NCI-H146 treated with DMSO at 0.1 percent for 48 hours (cell line): ENCODE measurements at regions not wholly inside any gene's neighbourhood (a gene's known extent, or its start where the extent isn't known, plus 50 kb on each side); places are given as distances from the start of the nearest gene placed in this dataset.

Experiments used
- DNase-seq: peaks from one replicate; lab custom pipeline; 2025; ENCODE audit not compliant: unreplicated experiment; lab: John Stamatoyannopoulos, UW

DNA sequence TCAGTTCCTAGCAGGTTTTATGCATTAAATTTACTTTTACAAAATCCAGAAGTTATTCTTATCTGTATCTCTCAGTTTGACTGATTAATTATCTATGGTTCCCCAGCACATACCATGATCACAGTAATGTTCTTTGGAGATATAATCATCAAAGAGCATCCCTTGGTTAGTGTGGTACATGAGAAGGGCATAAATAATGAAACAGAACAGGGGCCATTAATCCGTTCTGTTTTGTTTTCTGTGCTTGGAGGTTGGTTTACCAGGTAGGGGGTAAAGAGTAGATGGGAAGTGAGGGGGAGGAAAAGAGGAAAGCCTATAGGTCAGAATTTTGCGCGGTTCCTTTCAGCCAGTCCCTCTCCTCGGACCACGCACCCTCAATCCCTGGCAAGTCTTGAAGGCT, 718.7 kb upstream of the TENM3 start:
- DNase-seq, result peak; percentile 97

DNA sequence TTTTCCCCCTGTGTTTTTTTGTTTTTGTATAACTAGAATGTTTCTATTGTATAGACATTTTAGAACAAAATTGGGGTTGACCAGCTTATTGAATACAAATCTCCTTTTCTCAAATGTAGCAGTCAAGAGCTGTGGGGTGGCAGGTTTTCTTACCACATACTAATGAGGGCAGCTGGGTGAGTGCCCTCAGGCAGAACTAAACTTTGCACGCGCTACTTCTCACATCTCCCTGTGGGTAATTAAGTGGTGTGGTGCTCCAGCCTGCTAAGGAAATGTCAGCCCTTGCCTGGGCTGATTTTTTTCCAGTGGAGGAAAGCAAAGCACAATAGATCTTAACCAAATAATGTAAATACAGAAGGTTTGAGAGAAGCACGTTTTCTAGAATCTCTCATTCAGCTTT, 717.6 kb upstream of the TENM3 start:
- peak; percentile 100 for DNase-seq

DNA sequence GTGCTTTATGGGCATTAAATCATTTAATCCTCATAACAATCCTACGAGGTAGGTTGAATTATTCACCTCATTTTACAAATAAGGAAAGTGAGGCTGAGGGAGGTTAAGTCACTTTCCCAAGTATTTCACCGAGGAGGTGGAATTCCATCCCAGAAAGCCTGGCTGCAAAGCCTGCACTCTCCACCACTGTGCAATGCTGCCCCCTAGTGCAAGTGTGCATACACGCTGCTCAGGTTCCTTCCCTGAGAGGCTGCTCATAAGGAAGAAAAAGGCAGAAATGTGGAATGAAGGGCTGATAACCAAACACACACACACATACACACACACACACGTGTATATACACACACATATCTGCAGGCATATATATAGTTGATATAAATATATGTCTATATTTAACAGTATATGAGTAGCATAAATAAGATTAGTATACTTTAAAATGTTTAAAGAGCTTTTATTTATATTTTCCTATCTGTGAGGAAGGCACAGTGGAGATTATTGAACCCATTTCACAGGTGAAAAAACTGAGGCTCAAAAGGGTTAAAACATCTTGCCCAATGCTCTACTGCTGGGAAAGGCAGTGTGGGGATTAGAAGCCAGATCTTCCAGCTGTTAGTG, 714.5 kb upstream of the TENM3 start:
- peak; percentile 98 for DNase-seq

DNA sequence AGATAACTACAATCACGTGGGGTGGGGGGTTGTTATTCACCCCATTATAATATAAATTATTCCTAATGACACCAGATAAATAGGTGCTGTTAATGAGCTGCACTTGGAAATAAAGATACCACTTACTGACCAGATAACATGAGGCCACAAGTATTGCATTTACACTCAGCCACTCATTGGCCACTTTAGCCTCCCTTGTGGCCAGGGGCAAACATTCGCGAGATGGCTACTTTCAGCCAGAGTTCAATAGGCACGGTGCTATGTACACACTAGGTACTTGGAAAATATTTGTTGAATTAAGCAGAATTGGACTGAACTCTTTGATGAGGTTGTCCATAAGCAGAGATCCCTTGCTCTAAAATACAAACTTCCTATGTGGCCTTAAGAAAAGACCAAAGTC, 713.7 kb upstream of the TENM3 start:
- DNase-seq, result peak; percentile 98

DNA sequence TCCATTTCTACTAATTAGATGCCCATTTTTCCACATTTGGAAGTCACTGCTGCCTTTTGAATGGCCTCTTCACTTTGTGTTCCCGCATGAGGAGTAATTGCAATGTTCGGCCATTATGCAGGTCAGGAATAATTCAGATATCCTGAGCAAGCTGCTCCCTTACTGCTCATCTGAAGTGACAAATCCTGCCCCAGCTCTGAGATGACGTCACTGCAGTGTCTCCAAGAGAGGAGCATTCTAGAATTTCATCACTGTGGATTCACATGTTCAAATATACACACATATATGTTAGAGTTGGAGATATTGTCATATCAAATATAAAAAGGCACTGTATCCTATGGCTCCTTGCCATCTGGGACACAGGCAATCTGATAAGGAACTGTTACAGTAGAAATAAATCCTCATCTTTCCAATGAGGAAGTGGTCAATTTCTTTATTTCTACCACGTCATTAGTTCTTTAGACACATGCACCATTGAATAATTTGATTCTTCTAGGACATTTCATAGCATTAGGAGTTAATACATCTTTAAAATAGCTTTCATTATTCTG, 706.9 kb upstream of the TENM3 start:
- DNase-seq, result no peak

DNA sequence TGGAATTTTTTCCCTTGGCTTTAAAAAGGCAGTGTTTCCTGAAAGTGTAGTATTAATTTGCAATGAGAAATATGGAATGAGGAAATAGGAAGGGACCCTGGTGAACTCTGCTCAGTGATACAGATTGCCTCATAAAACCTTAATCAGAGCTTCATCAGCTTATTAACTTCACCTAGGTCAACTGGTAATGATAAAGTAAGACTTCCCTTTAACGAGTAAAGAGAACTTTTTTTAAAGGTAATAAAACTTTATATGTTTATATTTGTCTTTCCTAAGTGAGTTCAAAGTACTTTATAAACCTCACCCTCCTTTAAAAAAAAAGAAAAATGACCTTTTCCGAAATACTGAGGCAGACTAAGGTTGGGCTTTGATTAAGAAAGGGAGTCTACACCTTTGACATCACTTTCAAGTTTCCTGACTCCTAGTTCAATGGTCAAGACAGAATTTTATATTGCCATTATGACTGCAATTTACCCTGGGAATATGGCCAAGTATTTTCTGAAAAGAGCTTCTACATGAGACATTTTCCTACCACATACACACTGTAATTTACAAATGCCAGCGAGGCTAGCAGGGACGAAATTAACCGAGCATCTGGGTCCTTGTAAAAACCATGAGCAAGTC, 706.3 kb upstream of the TENM3 start:
- DNase-seq, result no peak

DNA sequence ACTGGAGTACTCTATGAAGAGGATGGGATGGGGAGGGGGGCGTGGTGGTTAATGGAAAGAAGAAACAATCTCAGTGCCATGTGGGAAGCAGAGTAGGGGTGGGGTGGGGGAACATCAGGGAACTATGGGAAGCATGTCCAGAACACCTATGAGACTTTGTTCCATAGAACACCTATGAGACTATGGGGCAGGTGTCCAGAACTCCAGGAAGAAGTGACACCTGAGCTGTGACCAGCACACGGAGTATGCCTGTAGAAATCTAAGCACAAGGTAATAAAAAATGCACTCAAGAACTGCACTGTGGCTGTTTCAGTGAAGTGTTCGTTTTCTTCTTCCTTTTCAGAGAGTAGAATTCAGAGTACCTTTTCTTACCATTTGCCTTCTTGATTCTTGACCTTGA, 704.8 kb upstream of the TENM3 start:
- DNase-seq, result no peak

DNA sequence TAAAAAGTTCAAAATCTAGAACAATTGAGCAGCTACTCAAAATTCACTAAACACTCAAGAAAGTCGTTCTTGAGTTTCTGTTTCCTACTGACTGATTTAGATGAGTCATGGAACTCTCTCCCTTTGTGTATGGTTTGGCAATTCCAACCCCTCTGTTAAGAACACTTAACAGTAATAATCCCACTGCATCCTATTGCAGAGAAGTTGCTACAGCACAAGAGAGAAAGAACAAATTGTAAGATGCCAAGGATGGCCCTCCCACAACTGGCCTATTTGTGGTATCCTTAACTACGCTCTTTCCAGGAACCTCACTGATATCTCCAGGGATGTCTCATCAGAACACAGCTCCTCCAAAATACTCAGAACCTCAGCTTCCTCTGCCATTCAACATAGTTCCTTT, 701.8 kb upstream of the TENM3 start:
- no peak for DNase-seq

DNA sequence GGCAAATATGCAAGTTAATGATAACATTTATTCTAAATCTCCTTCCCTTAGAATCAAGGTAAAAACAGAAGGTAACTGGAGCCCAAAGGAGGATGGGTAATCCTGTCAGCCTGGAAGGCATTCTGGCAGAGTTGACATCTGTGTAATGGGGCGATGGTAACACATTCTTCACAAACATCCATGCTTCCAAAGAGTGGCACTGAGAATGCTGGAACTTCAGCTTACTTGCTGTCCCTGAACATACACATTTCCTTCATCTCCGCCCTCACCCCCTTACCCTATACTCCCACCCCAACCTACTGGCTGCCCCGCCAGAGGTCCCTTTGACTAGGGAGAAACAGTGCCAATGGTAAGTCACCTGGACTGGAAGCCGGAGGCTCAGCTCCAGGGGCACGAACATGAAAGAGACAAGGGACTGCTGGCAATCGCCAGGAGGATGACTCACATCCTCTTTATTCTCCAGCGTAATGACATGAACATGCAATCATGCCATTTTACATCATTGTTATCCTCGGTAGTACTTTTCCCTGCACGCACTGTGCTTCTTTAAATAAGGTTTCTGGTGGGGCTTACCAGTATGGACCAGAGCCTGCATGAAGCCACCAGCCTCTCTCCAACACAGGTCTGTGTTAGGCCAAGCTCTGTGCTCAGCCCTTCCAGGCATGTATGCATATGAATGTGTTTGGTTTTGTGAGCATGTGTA, 694.2 kb upstream of the TENM3 start:
- DNase-seq, result peak; percentile 72

DNA sequence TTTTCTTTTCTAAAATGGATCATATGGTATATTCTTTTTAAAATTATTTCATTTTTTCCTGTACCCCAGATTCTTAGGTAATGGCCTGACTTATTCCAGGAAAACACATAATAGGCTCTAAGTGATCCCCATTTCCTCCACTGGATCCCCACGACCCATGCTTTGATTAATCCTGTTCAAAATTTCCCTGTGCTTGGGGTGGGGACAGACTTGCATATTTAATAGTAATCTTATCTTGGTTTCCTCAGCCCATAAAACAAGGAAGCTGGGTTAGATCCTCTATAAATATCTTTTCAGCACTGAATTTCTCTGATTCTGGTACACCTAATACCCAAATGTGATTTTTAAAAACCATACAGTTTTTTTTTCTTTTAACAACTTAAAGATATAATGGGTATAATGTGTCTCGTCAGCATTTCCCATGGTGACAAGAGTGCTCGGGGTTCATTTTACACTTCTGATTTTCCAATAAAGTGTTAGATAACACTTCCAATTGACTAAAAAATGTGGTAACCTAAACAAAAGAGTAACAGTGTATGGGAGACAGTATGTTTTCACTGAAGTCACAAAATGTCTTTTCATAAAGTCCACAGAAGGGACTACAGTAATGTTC, 693.5 kb upstream of the TENM3 start:
- no peak for DNase-seq

DNA sequence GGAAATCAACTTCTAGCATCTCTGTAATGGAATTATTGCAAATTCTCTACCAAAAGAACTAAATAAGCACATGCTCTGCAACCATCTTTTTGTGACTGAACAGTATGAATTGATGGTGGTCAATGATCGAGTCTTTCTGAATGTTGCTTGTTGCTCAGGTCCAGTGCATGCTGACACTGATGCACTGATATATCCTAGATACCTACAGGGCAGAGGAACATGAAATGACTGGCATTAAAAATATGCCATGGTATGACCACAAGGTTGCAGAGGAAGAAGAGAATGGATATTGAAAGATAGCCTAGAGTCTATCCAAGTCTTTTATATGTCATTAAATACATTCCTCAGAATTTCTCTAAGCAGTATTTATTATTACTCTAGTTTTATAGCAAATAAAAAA, 692.8 kb upstream of the TENM3 start:
- no peak for DNase-seq

DNA sequence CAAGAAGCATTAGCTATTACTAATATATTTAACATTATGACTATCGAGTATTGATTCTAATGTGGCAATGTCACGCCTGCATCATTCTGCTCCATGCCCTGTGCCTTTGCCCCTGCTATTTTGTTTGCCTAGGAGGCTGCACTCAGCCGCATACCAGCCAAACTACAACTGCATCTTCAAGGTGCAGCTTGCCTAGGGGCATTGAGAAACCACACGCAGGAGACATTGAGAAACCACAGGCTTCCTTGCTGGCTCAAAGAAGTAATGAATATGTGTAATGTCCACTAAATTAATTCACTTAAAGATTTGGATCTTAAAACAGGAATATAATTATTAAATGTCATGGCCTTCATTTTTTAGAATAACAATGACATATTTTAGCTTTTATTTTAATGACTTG, 683.6 kb upstream of the TENM3 start:
- DNase-seq, result no peak

DNA sequence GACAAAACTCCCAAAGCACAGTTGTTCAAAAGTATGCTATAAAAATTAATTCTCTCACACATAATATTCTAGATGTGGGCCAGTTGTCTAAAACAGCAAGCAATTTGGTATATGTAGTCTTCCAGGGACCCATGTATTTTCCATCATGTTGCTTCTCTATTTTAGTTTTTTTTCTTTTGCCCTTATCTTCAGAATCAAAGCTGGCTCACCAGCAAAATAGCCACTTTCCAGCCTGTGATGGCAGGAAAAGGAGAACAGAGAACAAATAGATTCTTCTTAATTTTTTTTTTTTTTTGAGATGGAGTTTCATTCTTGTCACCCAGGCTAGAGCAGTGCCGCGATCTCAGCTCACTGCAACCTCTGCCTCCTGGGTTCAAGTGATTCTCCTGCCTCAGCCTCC, 680.8 kb upstream of the TENM3 start:
- no peak for DNase-seq

DNA sequence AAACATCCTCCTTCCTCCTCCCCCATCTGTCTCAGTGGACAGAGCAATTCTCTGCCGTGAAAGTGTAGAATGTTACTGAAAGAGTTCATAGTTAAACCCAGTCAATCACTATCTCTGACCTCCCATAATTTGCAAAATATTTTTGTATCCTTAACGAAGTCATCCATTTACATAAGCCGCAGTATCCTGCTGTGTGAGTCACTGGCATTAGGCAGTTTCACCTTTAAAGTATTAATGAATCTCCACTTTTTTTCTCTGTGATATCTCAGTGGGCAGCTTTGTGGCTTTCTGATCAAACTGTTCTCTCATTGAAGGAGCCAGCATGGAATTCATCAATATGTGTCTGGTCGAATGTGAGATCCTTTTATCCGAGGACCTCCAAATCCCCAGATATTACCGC, 678.6 kb upstream of the TENM3 start:
- DNase-seq, result no peak

DNA sequence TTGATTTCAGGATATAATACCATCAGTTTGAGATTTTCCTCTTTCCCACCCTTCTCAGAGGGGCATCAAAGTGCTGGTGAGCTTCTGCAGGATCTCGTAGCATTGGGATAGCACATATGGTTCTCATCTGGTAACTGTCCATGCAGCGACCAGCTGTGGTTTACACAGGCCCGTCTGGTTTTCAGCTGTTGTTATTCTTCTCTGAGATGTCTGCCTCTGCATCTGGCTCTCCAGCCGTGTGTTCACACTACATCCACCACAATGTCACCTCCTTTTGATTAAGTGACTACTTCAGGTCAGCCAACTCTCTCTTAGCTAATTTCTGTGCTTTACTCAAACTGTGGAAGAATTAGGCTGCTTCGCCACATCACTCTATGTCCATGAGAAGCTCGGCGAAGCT, 676.7 kb upstream of the TENM3 start:
- DNase-seq, result no peak

DNA sequence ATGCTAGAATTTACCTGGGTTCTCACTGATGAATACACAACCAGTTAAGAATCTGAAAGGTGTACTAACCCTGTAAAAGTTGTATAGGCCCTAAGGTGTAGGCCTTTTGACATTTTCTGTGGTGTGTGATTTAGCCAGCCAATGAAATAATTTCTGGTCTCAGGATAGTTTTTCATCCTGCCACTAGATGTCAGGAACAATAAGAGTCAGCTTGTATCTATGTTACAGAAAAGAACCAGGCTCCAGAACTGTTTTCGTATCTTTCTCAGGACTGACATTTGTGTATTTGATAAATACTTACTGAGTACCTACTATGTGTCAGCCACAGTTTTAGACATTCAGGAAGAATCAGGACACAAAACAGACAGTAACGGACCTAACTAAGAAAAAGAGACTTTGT, 673.6 kb upstream of the TENM3 start:
- peak; percentile 56 for DNase-seq

DNA sequence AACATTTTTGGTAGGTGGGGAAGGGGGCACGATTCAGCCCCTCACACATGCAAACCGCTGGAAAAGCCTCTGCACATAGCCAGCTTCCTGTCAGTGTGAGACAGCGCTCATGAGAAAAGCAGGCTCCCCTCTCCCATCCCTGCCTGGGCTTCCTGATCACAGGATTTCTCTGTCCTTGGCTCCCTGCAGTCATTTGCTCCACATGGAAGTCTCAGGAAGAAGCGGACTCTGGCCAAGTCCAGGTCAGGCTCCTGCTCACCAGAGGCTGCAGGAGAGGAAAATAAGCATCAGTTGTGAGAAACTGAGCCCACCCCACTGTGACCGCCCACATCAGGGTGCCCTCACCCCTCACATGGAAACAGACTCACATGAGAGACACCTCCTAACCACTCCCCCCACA, 664.3 kb upstream of the TENM3 start:
- DNase-seq, result no peak

DNA sequence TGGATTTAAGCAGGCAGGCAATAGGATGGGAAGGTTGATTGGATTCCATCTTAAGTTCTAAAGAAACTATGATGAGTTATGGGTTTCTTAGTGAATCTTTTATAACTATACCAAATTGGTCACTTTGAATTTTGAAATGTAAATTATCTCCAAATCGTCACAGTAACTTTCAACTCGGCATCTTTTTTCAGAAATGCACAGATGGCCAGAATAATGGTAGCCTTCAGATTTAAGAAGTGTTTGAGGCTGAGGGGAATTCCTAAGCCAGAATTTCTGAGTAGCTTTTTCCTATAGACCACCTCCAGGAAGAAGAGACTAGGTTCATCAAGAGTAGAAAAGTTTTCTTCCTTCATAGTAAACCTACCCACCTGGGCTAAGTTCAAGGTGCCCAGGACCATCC, 663.7 kb upstream of the TENM3 start:
- DNase-seq, result no peak

DNA sequence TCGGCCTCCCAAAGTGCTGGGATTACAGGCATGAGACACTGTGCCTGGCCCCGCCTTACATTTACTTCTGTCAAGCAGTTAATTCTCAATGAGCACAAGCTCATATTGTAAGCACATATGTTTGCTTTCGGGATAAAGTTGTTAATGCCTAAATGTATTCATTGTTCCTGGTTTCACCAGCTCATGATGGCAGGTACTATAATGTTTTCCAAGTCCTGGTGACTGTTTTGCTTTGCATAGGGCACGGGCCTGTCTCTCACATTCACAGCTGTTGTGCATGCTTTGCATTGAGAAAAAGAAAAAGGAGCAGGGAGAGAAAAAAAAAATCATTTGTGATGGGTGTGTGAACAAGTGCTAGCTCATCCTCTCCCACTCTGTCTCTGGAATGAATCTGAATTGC, 661.2 kb upstream of the TENM3 start:
- DNase-seq, result no peak

DNA sequence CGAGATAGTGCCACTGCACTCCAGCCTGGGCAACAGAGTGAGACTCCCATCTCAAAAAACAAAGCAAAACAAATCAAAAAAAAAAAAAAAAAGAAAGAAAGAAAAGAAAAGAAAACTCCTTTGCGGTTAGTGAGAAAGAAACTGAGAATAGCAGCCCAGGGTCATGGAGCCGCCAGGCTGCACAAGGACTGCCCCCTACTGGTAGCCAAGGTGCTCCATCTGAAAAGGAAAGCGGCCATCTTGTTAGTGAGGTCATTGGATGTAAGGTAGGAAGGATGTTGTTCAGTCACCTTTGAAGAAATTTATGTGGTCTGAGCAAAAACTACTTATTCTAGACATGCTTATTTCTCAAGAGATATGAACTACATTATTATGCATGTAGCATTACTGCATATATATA, 660.6 kb upstream of the TENM3 start:
- DNase-seq, result no peak

DNA sequence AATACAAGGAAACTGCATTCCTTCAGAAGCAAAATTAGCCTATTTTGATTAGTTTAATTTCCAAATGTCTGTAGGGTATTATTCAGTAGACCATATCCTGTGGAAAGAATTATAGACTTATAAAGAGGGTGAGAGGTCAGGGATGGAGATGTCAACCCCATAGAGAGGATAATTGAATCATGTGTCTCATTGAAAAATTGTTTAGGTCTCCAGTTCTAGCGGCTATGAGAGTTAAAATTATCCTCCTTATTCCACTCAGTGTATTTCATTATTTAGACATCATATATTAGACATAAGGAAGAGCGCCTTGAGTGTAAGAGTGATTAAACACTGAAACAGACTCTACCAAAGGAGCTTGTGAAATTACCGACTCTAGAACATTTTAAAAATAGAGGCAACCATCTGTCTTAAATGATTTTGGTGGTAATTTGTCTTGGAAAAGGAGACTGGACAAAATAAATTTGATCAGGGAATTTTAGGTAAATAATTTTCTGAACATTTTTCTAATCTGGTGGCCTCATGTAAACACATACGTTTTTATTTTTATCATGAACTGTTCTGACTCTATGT, 654.4 kb upstream of the TENM3 start:
- DNase-seq, result no peak
